ENCODE measurements at regions not wholly inside any gene's neighbourhood (a gene's known extent, or its start where the extent isn't known, plus 50 kb on each side); places are given as distances from the start of the nearest gene placed in this dataset.

- DNase-seq, result no peak
- no peak overlapping the region for H3K27ac Mint-ChIP-seq
Observed at GRCh38 chr18:46424898-46425297, 232.1 kb downstream of the LOXHD1 start.

GRCh38 chr18:46425511-46425910, 231.5 kb downstream of the LOXHD1 start:
- H3K27ac Mint-ChIP-seq, result no peak overlapping the region
- peaks cover under 1% of the 10 kb centered on the region for H3K27me3 Mint-ChIP-seq
- H3K4me3 Mint-ChIP-seq, result no peak overlapping the region
- H3K4me1 Mint-ChIP-seq, result peaks cover 2% of the 10 kb centered on the region
- no peak for DNase-seq
- H3K36me3 Mint-ChIP-seq, result no peaks in the 10 kb centered on the region
- no peaks in the 10 kb centered on the region for H3K9me3 Mint-ChIP-seq

More at GRCh38 chr18:46424898-46425297, 232.1 kb downstream of the LOXHD1 start:
- Mint-ChIP-seq H3K27me3 (no peaks in the 10 kb centered on the region), H3K9me3 (no peaks in the 10 kb centered on the region), H3K36me3 (no peaks in the 10 kb centered on the region), H3K4me3 (no peak overlapping the region), H3K4me1 (peaks cover 2% of the 10 kb centered on the region)

GRCh38 chr18:46426021-46426678, 230.9 kb downstream of the LOXHD1 start:
- DNase-seq, result no peak
- no peak overlapping the region for H3K27ac Mint-ChIP-seq
- no peaks in the 10 kb centered on the region for H3K9me3 Mint-ChIP-seq
- H3K27me3 Mint-ChIP-seq, result peaks cover 7% of the 10 kb centered on the region
- no peak overlapping the region for H3K4me3 Mint-ChIP-seq
- no peaks in the 10 kb centered on the region for H3K36me3 Mint-ChIP-seq
- H3K4me1 Mint-ChIP-seq, result peaks cover 2% of the 10 kb centered on the region

GRCh38 chr18:46426679-46427047, 230.4 kb downstream of the LOXHD1 start:
- no peaks in the 10 kb centered on the region for H3K36me3 Mint-ChIP-seq

More at GRCh38 chr18:46426679-46427047, 230.4 kb downstream of the LOXHD1 start:
- Mint-ChIP-seq H3K4me3 (no peak overlapping the region), H3K27ac (no peak overlapping the region), H3K9me3 (no peaks in the 10 kb centered on the region), H3K27me3 (peaks cover 7% of the 10 kb centered on the region), H3K4me1 (peaks cover 2% of the 10 kb centered on the region)
- no peak for DNase-seq
